ENCODE measurements at regions not wholly inside any gene's neighbourhood (a gene's known extent, or its start where the extent isn't known, plus 50 kb on each side); places are given as distances from the start of the nearest gene placed in this dataset.

DNA sequence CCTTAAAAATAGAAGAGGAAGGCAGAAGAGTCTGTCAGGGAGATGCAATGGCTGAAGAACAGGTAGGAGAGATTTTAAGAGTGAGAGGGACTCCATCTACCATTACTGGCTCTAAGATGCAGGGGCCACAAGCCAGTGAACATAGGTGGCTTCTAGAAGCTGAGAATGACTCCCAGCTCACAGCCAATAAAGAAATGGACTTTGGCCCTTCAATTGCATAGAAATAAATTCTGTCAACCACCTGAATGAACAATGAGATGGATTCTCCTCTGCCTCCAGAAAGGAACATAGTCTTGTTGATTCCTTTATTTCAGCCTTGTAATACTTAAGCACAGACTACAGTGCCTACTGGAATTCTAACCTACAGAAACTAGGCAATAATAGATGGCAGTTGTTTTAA is 603.3 kb upstream of the NXPH2 start:
- TF ChIP-seq POLR2AphosphoS5 (IDR thresholded peaks at IDR 0.05; ENCODE audit: borderline replicate concordance, low read depth, low read length): no peak
- TF ChIP-seq EZH2 (IDR thresholded peaks at IDR 0.05): no peak
